ENCODE measurements at regions not wholly inside any gene's neighbourhood (a gene's known extent, or its start where the extent isn't known, plus 50 kb on each side); places are given as distances from the start of the nearest gene placed in this dataset.
"Not testable (repeated sequence)": the region's sequence is repeated elsewhere in the genome, so short reads cannot be mapped to it uniquely, and the experiment has no call there.

DNA sequence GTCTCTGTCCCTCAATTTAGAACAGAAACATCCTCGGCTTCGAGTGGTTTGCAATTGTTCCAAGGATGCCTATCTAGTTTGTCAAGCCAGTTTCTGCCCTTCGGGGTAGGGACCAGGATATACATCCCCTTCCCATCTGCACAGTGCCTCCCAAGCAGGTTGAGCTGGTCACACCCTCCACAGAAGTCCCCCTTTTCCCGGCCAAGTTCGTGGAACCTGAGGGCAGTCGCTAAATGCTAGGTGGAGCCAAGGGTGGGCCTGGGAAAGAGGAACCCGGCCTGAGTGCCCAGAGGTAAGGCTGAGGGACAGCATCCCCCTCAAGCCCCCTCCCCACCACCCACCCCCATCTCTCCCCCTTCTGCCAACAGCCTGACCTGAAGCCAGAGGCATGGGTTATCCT, 62.4 kb upstream of the NANOS1 start:
- no peak for DNase-seq

DNA sequence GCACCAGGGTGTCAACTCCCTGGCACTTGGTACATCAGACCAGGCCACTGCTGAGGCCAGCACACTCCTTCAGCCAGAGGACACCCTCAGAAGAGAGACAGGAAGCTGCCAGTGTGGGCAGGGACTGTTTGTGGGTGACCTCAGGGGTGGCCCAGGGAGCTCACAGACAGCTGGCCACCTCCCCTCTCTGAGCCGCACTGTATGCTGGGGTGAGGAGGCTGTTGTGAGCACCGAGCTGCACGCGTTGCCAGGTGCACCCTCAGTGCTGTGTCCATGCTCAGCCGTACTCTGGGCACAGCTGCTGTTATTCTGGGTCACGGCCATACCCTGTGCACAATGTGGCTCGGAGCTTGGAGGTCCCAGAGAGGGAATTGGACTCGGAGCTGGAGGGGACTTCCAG, 61.5 kb upstream of the NANOS1 start:
- DNase-seq: no peak

- no peak for DNase-seq
Observed at GRCh38 chr10:118968482-118968881, 61.0 kb upstream of the NANOS1 start.

DNA sequence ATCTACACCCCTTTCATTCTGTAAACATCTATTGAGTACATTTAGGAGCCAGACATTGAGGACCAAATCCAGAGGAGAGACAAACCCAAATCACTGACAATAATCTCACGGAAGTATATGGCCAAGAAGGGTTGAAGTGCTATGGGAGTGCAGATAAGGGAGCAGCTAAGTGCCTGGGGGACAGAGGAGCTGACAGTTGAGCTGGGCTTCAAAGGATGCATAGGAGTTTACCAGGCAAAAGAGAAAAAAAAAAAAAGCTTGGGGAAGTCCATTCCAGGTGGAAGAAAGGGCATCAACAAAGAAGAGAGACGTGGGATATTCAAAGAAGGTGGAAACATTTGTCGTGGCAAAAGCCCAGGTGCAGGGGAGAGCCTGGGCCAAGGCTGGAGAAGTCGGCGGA, 60.5 kb upstream of the NANOS1 start:
- DNase-seq: no peak

GRCh38 chr10:118970770-118971169, 58.7 kb upstream of the NANOS1 start:
- no peak for DNase-seq

DNA sequence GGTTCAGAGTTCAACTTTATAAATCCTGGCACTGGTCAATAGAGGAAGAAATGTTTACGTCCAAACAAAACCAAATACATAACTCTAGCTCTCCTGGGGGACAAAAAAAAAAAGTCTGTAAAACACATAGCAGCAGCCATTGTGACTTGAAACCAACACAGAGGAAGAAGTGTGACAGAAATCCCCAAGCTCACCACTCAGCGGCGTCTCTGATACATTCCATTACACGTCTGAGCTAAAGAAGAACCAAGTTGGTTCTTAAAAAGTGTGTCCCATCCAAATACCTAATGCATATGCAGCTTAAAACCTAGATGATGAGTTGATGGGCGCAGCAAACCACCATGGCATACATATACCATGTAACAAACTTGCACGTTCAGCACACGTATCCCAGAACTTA, 58.3 kb upstream of the NANOS1 start:
- no peak for DNase-seq

DNA sequence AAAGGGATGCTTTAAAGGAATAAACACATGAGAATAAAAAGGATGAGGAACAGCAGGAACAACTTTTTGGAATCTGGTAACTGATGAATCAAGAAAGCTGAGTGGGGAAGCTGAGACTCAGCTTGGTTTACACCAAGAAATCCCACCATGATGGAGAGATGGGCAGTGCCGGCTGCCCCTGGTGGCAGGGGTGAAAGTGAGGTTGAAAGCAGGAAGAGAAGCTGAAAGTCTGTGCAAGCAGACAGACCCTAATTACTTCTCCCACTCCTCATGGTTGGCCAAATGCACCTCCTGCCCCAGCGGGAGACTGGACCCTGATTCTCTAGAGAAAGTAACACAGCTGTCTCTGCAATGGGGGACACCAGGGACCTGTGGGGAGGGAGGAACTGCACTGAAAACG, 57.6 kb upstream of the NANOS1 start:
- DNase-seq: no peak

GRCh38 chr10:118973744-118974143, 55.8 kb upstream of the NANOS1 start:
- no peak for DNase-seq

DNA sequence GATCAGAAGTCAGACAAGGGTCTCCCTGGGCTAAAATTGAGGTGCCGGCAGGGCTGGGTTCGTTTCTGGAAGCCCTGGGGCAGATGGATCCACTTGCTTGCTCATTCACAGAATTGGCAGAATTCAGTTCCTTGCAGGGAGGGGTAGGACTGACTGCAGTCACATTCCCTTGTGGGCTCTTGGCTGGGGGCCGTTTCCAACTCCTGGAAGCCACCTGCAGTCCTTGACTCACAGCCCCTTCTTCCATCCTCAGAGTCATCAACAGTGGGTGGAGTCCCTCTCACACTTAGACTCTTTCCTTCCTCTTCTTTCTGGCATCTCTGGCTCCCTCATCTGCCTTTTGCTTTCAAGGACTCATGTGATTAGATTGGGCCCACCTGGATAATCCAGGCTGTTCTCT, 54.6 kb upstream of the NANOS1 start:
- DNase-seq: no peak

GRCh38 chr10:118976219-118976618, 53.3 kb upstream of the NANOS1 start:
- DNase-seq: not testable (repeated sequence)

DNA sequence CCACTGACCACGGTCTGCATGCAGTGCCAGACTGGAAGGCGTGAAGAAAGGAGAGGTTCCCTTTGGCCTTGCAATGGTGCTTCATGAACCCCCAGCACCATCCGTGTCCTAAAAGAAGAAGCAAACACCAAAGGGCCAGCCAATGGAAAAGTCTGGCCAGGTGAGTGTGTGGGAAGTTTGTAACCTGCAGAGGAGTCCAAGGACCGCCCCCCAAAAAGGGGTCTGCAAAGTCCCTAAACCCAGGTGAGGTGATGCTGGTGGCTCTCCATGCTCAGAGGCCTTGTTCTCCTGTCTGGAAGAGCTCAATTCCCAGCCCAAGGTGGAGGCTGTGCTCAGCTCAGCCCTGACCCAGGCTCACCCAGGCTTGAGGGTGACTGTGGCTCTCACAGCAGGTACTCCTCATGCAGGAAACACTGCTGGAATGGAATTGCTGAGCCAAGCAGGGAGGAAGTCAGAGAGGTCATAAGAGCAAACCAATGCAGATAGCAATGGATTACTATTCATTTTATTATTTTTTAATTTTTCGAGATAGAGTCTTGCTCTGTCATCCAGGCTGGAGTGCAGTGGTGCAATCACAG, 52.4 kb upstream of the NANOS1 start:
- no peak for DNase-seq

DNA sequence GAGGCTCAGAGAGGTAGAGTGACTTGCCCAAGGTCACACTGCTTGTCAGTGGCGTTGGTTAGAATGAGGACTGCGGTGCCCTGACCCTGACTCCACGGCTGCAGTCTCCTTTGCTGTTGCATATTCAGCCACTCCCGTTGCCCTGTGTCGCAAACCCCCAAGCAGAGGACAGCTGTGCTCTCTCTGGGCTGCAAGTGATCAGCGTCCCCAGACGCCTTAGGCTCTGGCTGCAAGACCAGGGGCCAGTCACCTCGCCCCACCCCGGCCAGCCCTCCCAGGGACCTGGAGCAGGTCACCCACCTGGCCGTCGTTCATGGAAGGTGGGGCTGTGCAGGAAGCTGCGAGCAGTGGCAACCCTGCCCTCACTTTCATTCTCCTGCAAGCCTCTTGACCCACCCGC, 51.7 kb upstream of the NANOS1 start:
- DNase-seq: no peak

DNA sequence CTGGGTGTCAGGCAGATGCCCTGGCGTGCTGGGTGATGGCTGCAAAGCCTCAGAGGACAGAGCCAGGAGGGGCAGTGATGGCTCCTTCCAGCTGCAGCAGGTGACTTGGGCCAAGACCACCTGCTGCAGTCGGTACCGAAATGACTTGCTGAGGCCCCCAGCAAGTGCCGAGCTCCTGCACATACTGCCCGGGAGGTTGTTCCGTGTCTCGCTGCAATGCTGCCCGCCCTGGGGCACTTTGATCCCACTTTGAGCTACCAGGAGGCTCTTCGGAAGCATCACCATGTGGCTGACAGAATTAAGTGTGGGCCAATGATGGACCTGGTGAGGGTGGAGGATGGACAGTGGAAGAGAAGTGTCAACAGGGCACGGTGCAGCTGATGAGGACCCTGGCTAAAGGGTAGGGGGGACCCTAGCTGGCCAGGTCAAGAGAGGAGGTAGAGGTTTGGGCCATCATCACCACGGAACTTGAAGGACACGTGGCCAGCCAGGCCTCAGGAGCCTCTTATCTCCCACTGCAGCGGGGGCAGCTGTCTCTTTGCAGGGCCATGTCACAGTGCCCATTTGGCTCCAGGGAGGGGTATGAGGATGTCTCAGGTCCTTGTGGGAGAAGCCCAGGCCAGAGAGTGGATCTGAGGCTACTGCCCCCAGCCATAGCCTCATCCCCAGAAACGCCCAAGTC, 51.1 kb upstream of the NANOS1 start:
- no peak for DNase-seq

- DNase-seq: no peak
Observed at GRCh38 chr10:118978998-118979350, 50.5 kb upstream of the NANOS1 start.

- no peak for DNase-seq
Observed at GRCh38 chr10:118979661-118980060, 49.9 kb upstream of the NANOS1 start.
